ENCODE measurements at regions not wholly inside any gene's neighbourhood (a gene's known extent, or its start where the extent isn't known, plus 50 kb on each side); places are given as distances from the start of the nearest gene placed in this dataset.

- FAIRE-seq = no peak
Measured at GRCh38 chr7:109963741-109964140, 1127.2 kb upstream of the LRRN3 start.

- no peak for FAIRE-seq
Measured at GRCh38 chr7:109964780-109965179, 1126.1 kb upstream of the LRRN3 start.

GRCh38 chr7:109967406-109967805, 1123.5 kb upstream of the LRRN3 start:
- FAIRE-seq = no peak

- FAIRE-seq = peak; percentile 93
Measured at GRCh38 chr7:109983618-109984017, 1107.3 kb upstream of the LRRN3 start.

GRCh38 chr7:109984729-109985128, 1106.2 kb upstream of the LRRN3 start:
- FAIRE-seq = no peak

GRCh38 chr7:109986701-109987100, 1104.2 kb upstream of the LRRN3 start:
- no peak for FAIRE-seq

GRCh38 chr7:109996411-109996810, 1094.5 kb upstream of the LRRN3 start:
- no peak for FAIRE-seq

- FAIRE-seq = no peak
Measured at GRCh38 chr7:109996927-109997326, 1094.0 kb upstream of the LRRN3 start.

GRCh38 chr7:109997837-109998236, 1093.1 kb upstream of the LRRN3 start:
- FAIRE-seq = no peak

- FAIRE-seq = no peak
Measured at GRCh38 chr7:110001254-110001938, 1089.5 kb upstream of the LRRN3 start.

GRCh38 chr7:110003827-110004226, 1087.1 kb upstream of the LRRN3 start:
- no peak for FAIRE-seq

- FAIRE-seq = no peak
Measured at GRCh38 chr7:110007320-110008063, 1083.4 kb upstream of the LRRN3 start.

- no peak for FAIRE-seq
Measured at GRCh38 chr7:110010359-110010758, 1080.6 kb upstream of the LRRN3 start.

- no peak for FAIRE-seq
Measured at GRCh38 chr7:110017405-110017804, 1073.5 kb upstream of the LRRN3 start.

- no peak for FAIRE-seq
Measured at GRCh38 chr7:110027385-110027784, 1063.5 kb upstream of the LRRN3 start.

GRCh38 chr7:110043519-110043918, 1047.4 kb upstream of the LRRN3 start:
- no peak for FAIRE-seq

GRCh38 chr7:110050785-110051184, 1040.1 kb upstream of the LRRN3 start:
- FAIRE-seq = no peak

- FAIRE-seq = no peak
Measured at GRCh38 chr7:110051372-110051771, 1039.6 kb upstream of the LRRN3 start.

- FAIRE-seq = no peak
Measured at GRCh38 chr7:110056331-110056730, 1034.6 kb upstream of the LRRN3 start.

- no peak for FAIRE-seq
Measured at GRCh38 chr7:110058401-110058800, 1032.5 kb upstream of the LRRN3 start.

- FAIRE-seq = no peak
Measured at GRCh38 chr7:110061387-110061786, 1029.5 kb upstream of the LRRN3 start.

- FAIRE-seq = no peak
Measured at GRCh38 chr7:110065121-110065520, 1025.8 kb upstream of the LRRN3 start.

GRCh38 chr7:110066843-110067242, 1024.1 kb upstream of the LRRN3 start:
- no peak for FAIRE-seq

GRCh38 chr7:110071192-110071591, 1019.7 kb upstream of the LRRN3 start:
- FAIRE-seq = no peak

GRCh38 chr7:110075450-110075849, 1015.5 kb upstream of the LRRN3 start:
- no peak for FAIRE-seq

Measured in endometrium (tissue), 2 donors.